ENCODE measurements at regions not wholly inside any gene's neighbourhood (a gene's known extent, or its start where the extent isn't known, plus 50 kb on each side); places are given as distances from the start of the nearest gene placed in this dataset.

DNA sequence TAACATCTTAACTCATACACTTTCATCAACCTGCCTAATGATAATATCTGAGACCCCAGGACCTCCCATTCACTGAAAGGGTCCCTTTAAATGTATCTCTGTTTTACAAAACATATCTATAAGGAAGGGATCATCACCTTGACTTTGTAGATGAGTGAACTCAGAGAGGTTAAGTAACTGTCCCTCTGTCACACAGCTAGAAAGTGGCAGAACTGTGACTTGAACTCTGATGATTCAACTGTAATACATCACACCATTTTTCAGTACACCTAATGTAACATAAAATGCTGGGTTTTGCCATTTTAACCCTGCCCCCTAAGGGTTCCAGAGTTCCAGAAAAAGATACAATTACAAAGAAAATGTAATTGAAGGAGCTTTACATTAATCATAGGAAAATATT is 234.6 kb downstream of the ZEB2 start:
- DNase-seq (ENCODE audit: low spot score) (no peak), ATAC-seq (ENCODE audit: low FRiP score) (no peak)
- TF ChIP-seq, protein P1, sequence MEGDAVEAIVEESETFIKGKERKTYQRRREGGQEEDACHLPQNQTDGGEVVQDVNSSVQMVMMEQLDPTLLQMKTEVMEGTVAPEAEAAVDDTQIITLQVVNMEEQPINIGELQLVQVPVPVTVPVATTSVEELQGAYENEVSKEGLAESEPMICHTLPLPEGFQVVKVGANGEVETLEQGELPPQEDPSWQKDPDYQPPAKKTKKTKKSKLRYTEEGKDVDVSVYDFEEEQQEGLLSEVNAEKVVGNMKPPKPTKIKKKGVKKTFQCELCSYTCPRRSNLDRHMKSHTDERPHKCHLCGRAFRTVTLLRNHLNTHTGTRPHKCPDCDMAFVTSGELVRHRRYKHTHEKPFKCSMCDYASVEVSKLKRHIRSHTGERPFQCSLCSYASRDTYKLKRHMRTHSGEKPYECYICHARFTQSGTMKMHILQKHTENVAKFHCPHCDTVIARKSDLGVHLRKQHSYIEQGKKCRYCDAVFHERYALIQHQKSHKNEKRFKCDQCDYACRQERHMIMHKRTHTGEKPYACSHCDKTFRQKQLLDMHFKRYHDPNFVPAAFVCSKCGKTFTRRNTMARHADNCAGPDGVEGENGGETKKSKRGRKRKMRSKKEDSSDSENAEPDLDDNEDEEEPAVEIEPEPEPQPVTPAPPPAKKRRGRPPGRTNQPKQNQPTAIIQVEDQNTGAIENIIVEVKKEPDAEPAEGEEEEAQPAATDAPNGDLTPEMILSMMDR (IDR thresholded peaks at IDR 0.05): no peak

DNA sequence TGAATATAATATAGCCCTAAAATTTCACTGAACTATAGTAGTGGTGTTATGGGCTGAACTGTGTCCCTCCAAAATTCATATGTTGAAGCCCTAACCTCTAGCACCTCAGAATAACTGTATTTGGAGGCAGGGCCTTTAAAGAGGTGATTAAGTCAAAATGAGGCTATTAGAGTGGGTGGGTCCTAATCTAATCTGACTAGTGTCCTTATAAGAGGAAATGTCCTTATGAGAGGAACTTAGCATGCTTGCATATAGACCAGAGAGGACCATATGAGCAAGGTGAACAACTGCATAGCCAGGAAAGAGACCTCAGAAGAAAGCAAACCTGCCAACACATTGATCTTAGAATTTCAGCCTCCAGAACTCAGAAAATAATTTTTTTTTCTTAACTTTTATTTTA is 238.4 kb downstream of the ZEB2 start:
- no peak for ATAC-seq (ENCODE audit: low FRiP score)
- DNase-seq (ENCODE audit: low spot score): no peak
- TF ChIP-seq, protein P1 (IDR thresholded peaks at IDR 0.05): no peak

DNA sequence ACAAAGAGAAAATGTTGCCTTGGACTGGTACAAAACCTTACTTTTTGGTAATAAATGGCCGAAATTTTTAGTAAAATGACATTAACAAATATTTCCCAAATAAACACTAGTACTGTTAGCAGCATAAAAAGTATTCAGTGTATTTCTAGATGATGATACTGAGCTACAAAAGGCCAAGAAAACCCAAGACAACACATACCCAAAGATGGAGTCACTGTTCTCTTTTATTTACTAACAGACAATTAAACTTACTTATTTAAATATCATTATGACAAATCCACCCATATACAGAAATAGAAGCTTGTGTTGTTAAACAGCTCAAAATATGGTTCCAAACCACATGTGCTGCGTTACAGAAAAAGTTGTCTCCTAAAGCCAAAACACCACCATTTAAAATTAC is 239.9 kb downstream of the ZEB2 start:
- TF ChIP-seq, protein P1 (IDR thresholded peaks at IDR 0.05): no peak
- no peak for DNase-seq (ENCODE audit: low spot score)
- ATAC-seq (ENCODE audit: low FRiP score): no peak

DNA sequence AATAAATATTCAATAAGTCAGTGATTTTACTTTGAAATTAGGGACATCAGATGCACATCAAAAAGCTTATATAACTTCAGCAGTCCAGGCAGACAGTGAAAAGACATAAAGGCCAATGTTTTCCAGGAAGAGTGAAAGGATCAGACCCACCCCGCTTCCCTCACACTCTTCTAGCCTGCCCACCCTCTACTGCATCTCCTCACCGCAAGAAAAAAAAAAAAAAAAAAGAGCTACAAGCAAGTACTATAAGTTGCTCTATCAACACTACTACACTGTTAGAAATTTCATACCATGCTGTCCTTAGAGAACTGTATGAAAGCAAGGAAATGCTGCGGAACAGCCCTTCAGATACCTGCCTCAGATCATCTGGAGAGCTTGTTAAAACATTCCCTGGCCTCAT is 240.8 kb downstream of the ZEB2 start:
- TF ChIP-seq, protein P1 (IDR thresholded peaks at IDR 0.05): no peak
- no peak for ATAC-seq (ENCODE audit: low FRiP score)
- no peak for DNase-seq (ENCODE audit: low spot score)

DNA sequence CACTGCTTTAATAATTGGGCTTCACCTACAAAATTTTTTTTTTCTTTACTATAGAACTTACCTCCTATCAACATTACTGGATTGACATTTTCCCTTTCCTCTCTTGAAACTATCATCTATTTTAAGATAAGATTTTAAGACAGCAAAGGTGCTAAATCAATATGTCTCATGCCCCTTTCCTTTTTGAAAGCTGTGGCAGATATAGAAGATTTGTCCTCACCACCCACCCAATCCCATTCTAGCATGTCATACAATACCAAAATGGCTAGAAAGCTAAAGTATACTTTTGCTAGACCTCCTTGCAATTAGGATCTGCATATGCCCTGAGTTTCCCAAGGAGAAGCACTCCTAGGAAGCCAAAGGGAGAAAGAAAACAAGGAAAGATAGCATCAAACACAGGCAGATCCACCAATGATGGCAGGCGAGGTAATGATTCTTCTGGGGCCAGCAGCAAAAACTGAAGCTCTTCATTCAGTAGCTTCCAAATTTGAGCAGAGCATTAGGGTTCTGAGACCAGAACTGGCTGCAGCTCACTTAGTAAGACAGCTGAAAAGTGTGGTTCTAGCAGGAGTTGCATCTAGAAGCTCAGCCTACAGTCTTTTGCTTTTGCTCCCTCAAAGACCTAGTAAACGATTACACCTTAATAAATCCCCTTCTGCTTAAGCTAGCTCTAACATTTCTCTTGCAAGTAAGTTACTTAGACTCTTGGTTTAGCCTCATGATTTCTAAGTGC is 242.1 kb downstream of the ZEB2 start:
- TF ChIP-seq, protein P1 (IDR thresholded peaks at IDR 0.05): no peak
- ATAC-seq (ENCODE audit: low FRiP score): no peak
- no peak for DNase-seq (ENCODE audit: low spot score)

DNA sequence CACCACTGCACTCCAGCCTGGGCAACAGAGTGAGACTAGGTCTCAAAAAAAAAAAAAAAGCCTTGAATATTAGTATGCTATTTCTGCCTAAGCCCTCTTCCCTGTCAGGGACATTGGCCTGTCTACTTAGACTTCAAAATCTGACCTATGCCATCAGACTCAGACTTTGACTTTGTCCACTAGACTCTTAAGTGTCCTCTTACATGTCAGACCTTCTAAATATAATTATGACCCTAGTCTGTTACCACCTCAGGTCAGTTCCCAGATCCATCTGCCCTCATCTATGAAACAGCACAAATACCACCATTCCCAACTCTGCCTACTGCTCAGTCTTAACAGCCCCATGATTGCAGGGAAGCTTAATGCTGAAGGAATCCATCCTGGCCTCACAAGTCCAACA is 244.6 kb downstream of the ZEB2 start:
- DNase-seq (ENCODE audit: low spot score) (no peak), ATAC-seq (ENCODE audit: low FRiP score) (no peak)
- TF ChIP-seq, protein P1 (IDR thresholded peaks at IDR 0.05): no peak

DNA sequence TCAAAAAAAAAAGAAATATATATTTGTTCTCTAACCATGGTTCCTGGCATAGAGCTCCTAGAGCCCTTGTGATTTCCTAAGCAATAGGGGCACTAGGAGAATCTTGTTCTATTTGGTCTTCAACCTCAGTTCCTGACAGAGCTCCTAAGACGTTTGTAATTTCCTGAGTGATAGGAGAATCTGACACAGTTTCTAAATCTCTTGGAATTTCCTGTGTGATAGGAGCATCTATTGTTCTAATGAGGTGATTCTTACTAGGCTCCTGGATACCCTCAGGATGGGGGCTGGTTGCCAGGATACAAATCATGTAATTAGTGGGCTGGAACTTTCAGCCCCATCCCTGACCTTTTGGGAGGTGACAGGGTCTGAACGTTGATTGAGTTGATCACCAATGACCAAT is 245.8 kb downstream of the ZEB2 start:
- ATAC-seq (ENCODE audit: low FRiP score): no peak
- TF ChIP-seq, protein P1 (IDR thresholded peaks at IDR 0.05): no peak
- DNase-seq (ENCODE audit: low spot score): no peak

All from omental fat pad (tissue), 3 donors.